GM23338 (cell line): ENCODE measurements at regions not wholly inside any gene's neighbourhood (a gene's known extent, or its start where the extent isn't known, plus 50 kb on each side); places are given as distances from the start of the nearest gene placed in this dataset.

ENCODE experiments used
- ATAC-seq: fragments of 200-7000 bp; cut with Tn5 transposase; 3 replicates; pipeline ENCODE4 v1.9.1; 2020
- DNase-seq: peaks from one replicate; pipeline ENCODE4 v3.0.0-alpha.2; 2015; ENCODE audit warnings: low spot score
- H2AFZ ChIP-seq: fragments of 200-600 bp; sonication (generic); 2 replicates; pipeline ENCODE4 v1.8.0; 2016; ENCODE audit warnings: antibody characterized with exemption, mild to moderate bottlenecking, moderate library complexity
- H3F3A ChIP-seq: fragments of 200-600 bp; sonication (generic); replicated peaks from 2 replicates; pipeline ENCODE4 v1.8.0; 2017; ENCODE audit warnings: antibody characterized with exemption, mixed run types, low read depth
- H3K27ac ChIP-seq: fragments of 200-600 bp; sonication (generic); 2 replicates; pipeline ENCODE4 v1.6.1; 2016; ENCODE audit warnings: low read depth
- H3K27me3 ChIP-seq: fragments of 200-600 bp; sonication (generic); 2 replicates; pipeline ENCODE4 v1.8.0; 2016; ENCODE audit warnings: mild to moderate bottlenecking, mixed run types, moderate library complexity; ENCODE audit not compliant: insufficient read depth
- H3K36me3 ChIP-seq: fragments of 200-600 bp; sonication (generic); 2 replicates; pipeline ENCODE4 v1.8.0; 2016; ENCODE audit warnings: mild to moderate bottlenecking; ENCODE audit not compliant: insufficient read depth
- H3K4me1 ChIP-seq: fragments of 200-600 bp; sonication (generic); 2 replicates; pipeline ENCODE4 v1.8.0; 2016; ENCODE audit warnings: mild to moderate bottlenecking, moderate library complexity; ENCODE audit not compliant: insufficient read depth
- H3K4me2 ChIP-seq: fragments of 200-600 bp; sonication (generic); 2 replicates; pipeline ENCODE4 v1.7.1; 2017; ENCODE audit warnings: mixed run types
- H3K4me3 ChIP-seq: fragments of 200-600 bp; sonication (generic); 2 replicates; pipeline ENCODE4 v1.6.1; 2016; ENCODE audit warnings: mixed run types
- H3K79me2 ChIP-seq: fragments of 200-600 bp; sonication (generic); replicated peaks from 2 replicates; pipeline ENCODE4 v1.8.0; 2017; ENCODE audit warnings: mild to moderate bottlenecking; ENCODE audit not compliant: insufficient read depth
- H3K9me2 ChIP-seq: fragments of 200-600 bp; sonication (generic); 2 replicates; pipeline ENCODE4 v1.8.0; 2017; ENCODE audit not compliant: insufficient read depth
- H4K20me1 ChIP-seq: fragments of 200-600 bp; sonication (generic); replicated peaks from 2 replicates; pipeline ENCODE4 v1.8.0; 2017; ENCODE audit warnings: mild to moderate bottlenecking; ENCODE audit not compliant: insufficient read depth
- H3K27ac Mint-ChIP-seq: 2 replicates; pipeline ENCODE4 v1.8.0; 2020; ENCODE audit warnings: inconsistent platforms, mild to moderate bottlenecking, moderate library complexity, mixed read lengths
- H3K27me3 Mint-ChIP-seq: 3 replicates; pipeline ENCODE4 v1.8.0; 2022; ENCODE audit warnings: low read depth, mild to moderate bottlenecking, moderate library complexity, mixed read lengths, inconsistent platforms; ENCODE audit not compliant: insufficient read depth, poor library complexity
- H3K36me3 Mint-ChIP-seq: 3 replicates; pipeline ENCODE4 v1.8.0; 2021; ENCODE audit warnings: low read depth, mild to moderate bottlenecking, inconsistent platforms, moderate library complexity, mixed read lengths
- H3K4me1 Mint-ChIP-seq: 3 replicates; pipeline ENCODE4 v1.8.0; 2020; ENCODE audit warnings: mild to moderate bottlenecking, inconsistent platforms, mixed read lengths
- H3K4me3 Mint-ChIP-seq: 3 replicates; pipeline ENCODE4 v1.8.0; 2021; ENCODE audit warnings: moderate library complexity, mild to moderate bottlenecking, inconsistent platforms, mixed read lengths
- H3K9me3 Mint-ChIP-seq: 3 replicates; pipeline ENCODE4 v1.8.0; 2020; ENCODE audit warnings: moderate library complexity, mild to moderate bottlenecking, inconsistent platforms, mixed read lengths
- CREB1 ChIP-seq: fragments of 250-450 bp; sonication (Bioruptor Pico); IDR thresholded peaks from 2 replicates; pipeline ENCODE4 v1.5.0; 2020; ENCODE audit warnings: low read depth, mild to moderate bottlenecking, moderate library complexity
- CTCF ChIP-seq, 2 experiments: fragments of 200-600 bp in 1 of 2; sonication (generic) in 1 of 2; conservative IDR thresholded peaks; 2 replicates each; pipeline versions ENCODE4 v1.5.1 to v1.6.1; 2016 to 2017; ENCODE audit warnings: antibody characterized with exemption in 2 of 2, low read depth in 2 of 2, mild to moderate bottlenecking in 2 of 2, moderate library complexity in 1 of 2
- ETS1 ChIP-seq: IDR thresholded peaks from 2 replicates; pipeline ENCODE4 v1.6.1; 2016; ENCODE audit warnings: antibody characterized with exemption
- EZH2 ChIP-seq: fragments of 200-600 bp; sonication (generic); IDR thresholded peaks from one replicate; pipeline ENCODE4 v1.8.0; 2017; ENCODE audit warnings: antibody characterized with exemption, mild to moderate bottlenecking, low read depth; ENCODE audit not compliant: unreplicated experiment
- EZH2phosphoT487 ChIP-seq: fragments of 200-600 bp; sonication (generic); IDR thresholded peaks from one replicate; pipeline ENCODE4 v1.8.1; 2018; ENCODE audit warnings: antibody characterized with exemption; ENCODE audit not compliant: unreplicated experiment
- JUNB ChIP-seq: IDR thresholded peaks from one replicate; pipeline ENCODE4 v1.6.1; 2016; ENCODE audit warnings: antibody characterized with exemption; ENCODE audit not compliant: unreplicated experiment
- NANOG ChIP-seq: IDR thresholded peaks from 2 replicates; pipeline ENCODE4 v1.6.1; 2016; ENCODE audit warnings: antibody characterized with exemption, borderline replicate concordance
- POLR2AphosphoS5 ChIP-seq: IDR thresholded peaks from 2 replicates; pipeline ENCODE4 v1.6.1; 2016; ENCODE audit warnings: antibody characterized with exemption, low read depth
- REST ChIP-seq: IDR thresholded peaks from one replicate; pipeline ENCODE4 v1.6.1; 2018; ENCODE audit warnings: antibody characterized with exemption; ENCODE audit not compliant: unreplicated experiment
- STAT1 ChIP-seq: IDR thresholded peaks from one replicate; pipeline ENCODE4 v1.6.1; 2016; ENCODE audit warnings: antibody characterized with exemption; ENCODE audit not compliant: unreplicated experiment
- ZNF114 ChIP-seq: fragments of 250-450 bp; sonication (Bioruptor Pico); IDR thresholded peaks from 2 replicates; pipeline ENCODE4 v1.5.0; 2020; ENCODE audit warnings: mild to moderate bottlenecking, moderate library complexity
- ZNF331 ChIP-seq: fragments of 250-450 bp; sonication (Bioruptor Pico); IDR thresholded peaks from 2 replicates; pipeline ENCODE4 v1.5.0; 2020; ENCODE audit warnings: low read depth, mild to moderate bottlenecking, moderate library complexity
- ZNF462 ChIP-seq: fragments of 250-450 bp; sonication (Bioruptor Pico); IDR thresholded peaks from 2 replicates; pipeline ENCODE4 v1.5.0; 2020; ENCODE audit warnings: mild to moderate bottlenecking, moderate library complexity

GRCh38 chr1:60419023-60419422 lies 345.5 kb upstream of the C1orf87 start:
- H3K79me2 ChIP-seq, result no peaks in the 10 kb centered on the region
- Mint-ChIP-seq H3K4me3 (no peak overlapping the region), H3K36me3 (no peaks in the 10 kb centered on the region), H3K9me3 (no peaks in the 10 kb centered on the region; the same call in 2 of the 3 replicates), H3K4me1 (no peaks in the 10 kb centered on the region; the same call in 2 of the 3 replicates), H3K27me3 (peaks cover 1% of the 10 kb centered on the region), H3K27ac (no peak overlapping the region)
- H3K9me2 ChIP-seq, result peaks cover 7% of the 10 kb centered on the region; the same call in 1 of the 2 replicates
- DNase-seq (no peak), ATAC-seq (no peak)
- TF ChIP-seq ZNF462 (CRISPR knock-in tag) (no peak), NANOG (no peak), ETS1 (no peak), EZH2phosphoT487 (no peak), CREB1 (CRISPR knock-in tag) (no peak), ZNF331 (CRISPR knock-in tag) (no peak), CTCF (conservative IDR thresholded peaks at IDR 0.05; ENCODE audit: low read depth in 2 of 2) (no peak), ZNF114 (CRISPR knock-in tag) (no peak), STAT1 (no peak), JUNB (no peak), REST (no peak), EZH2 (no peak), POLR2AphosphoS5 (no peak)
- H3F3A ChIP-seq, result no peaks in the 10 kb centered on the region
- no peaks in the 10 kb centered on the region for H4K20me1 ChIP-seq
- H3K4me2 ChIP-seq, result no peak overlapping the region
- no peaks in the 10 kb centered on the region for H3K27me3 ChIP-seq
- H2AFZ ChIP-seq, result no peak overlapping the region
- H3K36me3 ChIP-seq, result no peaks in the 10 kb centered on the region
- no peaks in the 10 kb centered on the region for H3K4me1 ChIP-seq
- no peak overlapping the region for H3K27ac ChIP-seq
- no peak overlapping the region for H3K4me3 ChIP-seq
